IMR-90 (cell line): ENCODE measurements at regions not wholly inside any gene's neighbourhood (a gene's known extent, or its start where the extent isn't known, plus 50 kb on each side); places are given as distances from the start of the nearest gene placed in this dataset.
A peak's percentile ranks its signal among the peaks of the same experiment; 100 is the strongest.

Experiments used
- ATAC-seq: fragments of 200-7000 bp; cut with Tn5 transposase; 2 replicates; pipeline ENCODE4 v1.9.1; 2020; ENCODE audit warnings: low read depth, mild to moderate bottlenecking, moderate library complexity
- BruUV-seq: library from RNA; stranded (reverse); fragments of 400-500 nt; replicated peaks from 2 replicates; lab custom pipeline; 2021; lab: Mats Ljungman, UMichigan
- CTCF ChIA-PET: fragments of 300-600 bp; formaldehyde crosslinking; extraction: SDS; loops from one replicate; lab custom pipeline; 2021; ENCODE audit warnings: antibody characterized with exemption; lab: Yijun Ruan, JAX
- POLR2A ChIA-PET: fragments of 300-600 bp; sonication (Branson Sonifier 250); formaldehyde crosslinking; loops from one replicate; lab custom pipeline; 2022; ENCODE audit warnings: antibody characterized with exemption; ENCODE audit not compliant: unreplicated experiment; lab: Charles Lee
- DNase-seq: peaks from one replicate; pipeline ENCODE4 v3.0.0; 2013
- H2AFZ ChIP-seq: replicated peaks from 2 replicates; pipeline ENCODE3; 2013; ENCODE audit warnings: low read length, mild to moderate bottlenecking; ENCODE audit not compliant: poor library complexity
- H2AK5ac ChIP-seq: 2 replicates; pipeline ENCODE4 v1.6.1; 2013; ENCODE audit warnings: low read depth, low read length, inconsistent platforms
- H2AK9ac ChIP-seq: replicated peaks from 2 replicates; pipeline ENCODE3; 2013; ENCODE audit warnings: mild to moderate bottlenecking, low read depth, low read length, moderate library complexity; ENCODE audit not compliant: poor library complexity
- H2BK120ac ChIP-seq: 2 replicates; pipeline ENCODE4 v1.6.1; 2013; ENCODE audit warnings: low read depth, low read length, inconsistent platforms
- H2BK15ac ChIP-seq: 3 replicates; pipeline ENCODE4 v1.6.1; 2013; ENCODE audit warnings: low read depth, low read length, inconsistent platforms
- H2BK20ac ChIP-seq: 2 replicates; pipeline ENCODE4 v1.6.1; 2013; ENCODE audit warnings: low read depth, mild to moderate bottlenecking, inconsistent platforms, low read length, moderate library complexity
- H2BK5ac ChIP-seq: 2 replicates; pipeline ENCODE4 v1.6.1; 2013; ENCODE audit warnings: mild to moderate bottlenecking, low read depth, low read length, inconsistent platforms; ENCODE audit not compliant: poor library complexity, severe bottlenecking
- H3K14ac ChIP-seq: replicated peaks from 2 replicates; pipeline ENCODE4 v1.6.1; 2013; ENCODE audit warnings: low read depth, low read length, inconsistent platforms
- H3K18ac ChIP-seq: 2 replicates; pipeline ENCODE4 v1.6.1; 2013; ENCODE audit warnings: low read depth, low read length, control low read depth
- H3K23ac ChIP-seq: 2 replicates; pipeline ENCODE4 v1.6.1; 2013; ENCODE audit warnings: low read depth, low read length, inconsistent platforms
- H3K27ac ChIP-seq: 2 replicates; pipeline ENCODE4 v1.5.1; 2013; ENCODE audit warnings: mild to moderate bottlenecking, control low read depth, low read length; ENCODE audit not compliant: insufficient read depth
- H3K27me3 ChIP-seq: 2 replicates; pipeline ENCODE4 v1.6.1; 2013; ENCODE audit warnings: low read length; ENCODE audit not compliant: control insufficient read depth, insufficient read depth
- H3K36me3 ChIP-seq: 2 replicates; pipeline ENCODE4 v1.6.1; 2013; ENCODE audit warnings: low read length, mixed read lengths; ENCODE audit not compliant: control insufficient read depth, insufficient read depth
- H3K4ac ChIP-seq: 2 replicates; pipeline ENCODE4 v1.6.1; 2013; ENCODE audit warnings: low read depth, low read length, inconsistent platforms
- H3K4me1 ChIP-seq: 2 replicates; pipeline ENCODE4 v1.6.1; 2013; ENCODE audit warnings: low read length, mixed read lengths; ENCODE audit not compliant: control insufficient read depth, insufficient read depth
- H3K4me2 ChIP-seq: 2 replicates; pipeline ENCODE4 v1.6.1; 2013; ENCODE audit warnings: low read depth, mild to moderate bottlenecking, control low read depth, low read length, moderate library complexity
- H3K4me3 ChIP-seq: 2 replicates; pipeline ENCODE4 v1.5.1; 2013; ENCODE audit warnings: low read depth, mild to moderate bottlenecking, control low read depth, low read length, moderate library complexity; ENCODE audit not compliant: insufficient read depth
- H3K56ac ChIP-seq: 2 replicates; pipeline ENCODE4 v1.6.1; 2013; ENCODE audit warnings: low read length, inconsistent platforms; ENCODE audit not compliant: insufficient read depth; ENCODE audit errors: extremely low read depth
- H3K79me1 ChIP-seq, 2 experiments: 2 replicates each; pipeline ENCODE4 v1.6.1; 2013; ENCODE audit warnings: low read length in 2 of 2, inconsistent platforms in 1 of 2, low read depth in 1 of 2
- H3K9ac ChIP-seq: 2 replicates; pipeline ENCODE4 v1.6.1; 2013; ENCODE audit warnings: low read depth, low read length, control low read depth
- H3K9me1 ChIP-seq: 2 replicates; pipeline ENCODE4 v1.6.1; 2013; ENCODE audit warnings: low read length, inconsistent platforms; ENCODE audit not compliant: insufficient read depth
- H3K9me3 ChIP-seq: 2 replicates; pipeline ENCODE4 v1.6.1; 2013; ENCODE audit warnings: low read length; ENCODE audit not compliant: control insufficient read depth, insufficient read depth
- H4K20me1 ChIP-seq: 2 replicates; pipeline ENCODE4 v1.6.1; 2013; ENCODE audit warnings: low read length, inconsistent platforms; ENCODE audit not compliant: insufficient read depth
- H4K5ac ChIP-seq: 2 replicates; pipeline ENCODE4 v1.6.1; 2013; ENCODE audit warnings: mild to moderate bottlenecking, low read depth, low read length, control low read depth
- H4K8ac ChIP-seq, 2 experiments: 2 replicates each; pipeline ENCODE4 v1.6.1; 2013; ENCODE audit warnings: low read depth in 2 of 2, low read length in 2 of 2, control low read depth in 1 of 2, inconsistent platforms in 1 of 2
- H4K91ac ChIP-seq: 2 replicates; pipeline ENCODE4 v1.6.1; 2013; ENCODE audit warnings: low read depth, low read length, inconsistent platforms; ENCODE audit not compliant: insufficient read depth
- BHLHE40 ChIP-seq: fragments of 150-350 bp; IDR thresholded peaks from 2 replicates; pipeline ENCODE4 v1.6.1; 2016; ENCODE audit warnings: mild to moderate bottlenecking, low read depth, low read length
- CEBPB ChIP-seq: IDR thresholded peaks from 2 replicates; pipeline ENCODE4 v1.6.1; 2012; ENCODE audit warnings: low read depth, low read length, improper control_type of control experiment
- CHD1 ChIP-seq: IDR thresholded peaks from 2 replicates; pipeline ENCODE4 v1.6.1; 2012; ENCODE audit warnings: low read depth, low read length, improper control_type of control experiment
- MAFK ChIP-seq: IDR thresholded peaks from 2 replicates; pipeline ENCODE4 v1.6.1; 2012; ENCODE audit warnings: low read depth, low read length, improper control_type of control experiment
- MAZ ChIP-seq: IDR thresholded peaks from 2 replicates; pipeline ENCODE4 v1.6.1; 2012; ENCODE audit warnings: low read depth, mild to moderate bottlenecking, low read length, improper control_type of control experiment, moderate library complexity, borderline replicate concordance
- MXI1 ChIP-seq: IDR thresholded peaks from 2 replicates; pipeline ENCODE4 v1.6.1; 2012; ENCODE audit warnings: low read depth, mild to moderate bottlenecking, low read length, moderate library complexity, borderline replicate concordance
- NFE2L2 ChIP-seq: fragments of 150-350 bp; IDR thresholded peaks from 2 replicates; pipeline ENCODE4 v1.6.1; 2016; ENCODE audit warnings: low read depth, mild to moderate bottlenecking, low read length
- POLR2A ChIP-seq: IDR thresholded peaks from 2 replicates; pipeline ENCODE4 v1.6.1; 2012; ENCODE audit warnings: mild to moderate bottlenecking, low read depth, low read length
- RAD21 ChIP-seq: IDR thresholded peaks from 2 replicates; pipeline ENCODE4 v1.6.1; 2012; ENCODE audit warnings: low read length, improper control_type of control experiment
- RCOR1 ChIP-seq: IDR thresholded peaks from 2 replicates; pipeline ENCODE4 v1.6.1; 2012; ENCODE audit warnings: mild to moderate bottlenecking, low read length, improper control_type of control experiment; ENCODE audit not compliant: insufficient replicate concordance
- RFX5 ChIP-seq: IDR thresholded peaks from 2 replicates; pipeline ENCODE4 v1.8.0; 2012; ENCODE audit warnings: low read depth, mild to moderate bottlenecking, low read length, moderate library complexity
- SMC3 ChIP-seq: fragments of 150-350 bp; IDR thresholded peaks from 2 replicates; pipeline ENCODE4 v1.6.1; 2016; ENCODE audit warnings: low read depth, mild to moderate bottlenecking, antibody characterized with exemption, low read length, moderate library complexity
- WGBS, 2 experiments: methylation state at CpG; one replicate each; pipeline versions ENCODE4 v1.1.5 to v1.1.7; 2013; ENCODE audit warnings: missing lambda C conversion rate in 2 of 2; ENCODE audit not compliant: insufficient read length in 1 of 2; ENCODE audit errors: extremely low coverage in 2 of 2; 5-methylcytosine and 5-hydroxymethylcytosine counted together
- dilution Hi-C: fragments of 300-500 bp; cut with HindIII; formaldehyde crosslinking; loops from one replicate; pipeline ENCODE4 v1.14.3; 2018; ENCODE audit warnings: low sequenced_read_pairs; ENCODE audit not compliant: unreplicated experiment
- in situ Hi-C: fragments of 300-500 bp; cut with MboI; formaldehyde crosslinking; loops from 3 replicates; pipeline ENCODE4 v1.14.3; 2019; ENCODE audit warnings: low sequenced_read_pairs, inconsistent platforms, mixed read lengths
- intact Hi-C: fragments of 100-400 bp; cut with micrococcal nuclease; formaldehyde crosslinking; loops from 2 replicates; pipeline ENCODE4 v1.10.0; 2022
- TF ChIP-seq, protein P1 (sequence below): fragments of 150-350 bp; IDR thresholded peaks from 2 replicates; pipeline ENCODE4 v1.6.1; 2017; ENCODE audit warnings: mild to moderate bottlenecking, antibody characterized with exemption, low read length, low read depth
- TF ChIP-seq, protein P2 (sequence below): conservative IDR thresholded peaks from 2 replicates; pipeline ENCODE4 v1.5.1; 2012; ENCODE audit warnings: mild to moderate bottlenecking, low read depth, low read length, improper control_type of control experiment
- TF ChIP-seq, protein P3 (sequence below): fragments of 150-350 bp; IDR thresholded peaks from 2 replicates; pipeline ENCODE4 v1.6.1; 2016; ENCODE audit warnings: low read depth, mild to moderate bottlenecking, low read length, moderate library complexity, borderline replicate concordance

DNA sequence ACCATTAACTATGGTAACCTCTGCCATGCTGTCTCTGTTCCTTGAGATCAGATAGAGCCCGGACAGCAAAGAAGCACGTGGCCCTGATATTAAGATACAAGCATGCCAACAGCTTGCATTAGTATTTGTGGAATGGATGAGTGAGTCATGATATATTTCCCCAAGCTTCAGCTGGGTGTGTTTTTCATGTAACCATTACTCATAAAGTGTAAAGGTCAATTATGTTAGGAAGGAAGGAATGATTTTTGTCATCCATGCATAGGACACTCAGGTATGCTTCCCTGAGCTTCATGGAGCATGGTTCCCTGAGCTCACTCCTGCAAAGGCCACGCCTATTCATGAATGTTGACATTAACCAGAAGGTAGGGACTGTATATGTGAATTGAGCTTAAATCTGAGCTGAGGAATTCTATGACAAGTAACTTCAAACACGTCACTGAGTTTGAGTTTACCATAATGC lies 74.6 kb downstream of the ARL4C start (continued):
- no peak for TF ChIP-seq RFX5

DNA sequence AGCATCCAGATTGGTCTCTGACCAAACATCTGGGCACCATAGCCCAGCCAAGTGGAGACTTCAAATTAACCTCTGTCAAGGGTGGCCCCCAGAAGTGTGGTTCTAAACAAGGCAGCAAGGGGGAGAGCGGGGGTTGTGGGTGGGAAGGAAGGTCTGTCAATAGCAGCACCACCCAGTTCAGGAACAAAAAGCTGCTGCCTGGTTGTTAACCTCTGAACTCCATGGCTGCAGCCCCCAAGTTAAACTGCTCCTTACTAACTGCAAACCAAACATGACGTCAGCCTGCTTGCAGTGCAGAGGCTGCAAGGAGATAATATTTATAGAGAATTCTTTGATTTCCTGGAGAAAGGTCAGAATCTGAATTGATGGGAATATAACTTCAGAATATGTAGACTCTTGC lies 76.5 kb downstream of the ARL4C start:
- in situ Hi-C loops, result no loop called here
- Histone ChIP-seq H3K9me1 (peaks cover 8% of the 10 kb centered on the region; the same call in 1 of the 2 replicates), H3K36me3 (no peaks in the 10 kb centered on the region), H4K91ac (no peak overlapping the region), H2BK20ac (peak overlapping the region; percentile 55; the same call in 1 of the 2 replicates), H3K18ac (0 out of 2 replicates have a peak overlapping the region, but pooled peaks have one; percentile 50), H3K9me3 (no peaks in the 10 kb centered on the region), H2AK5ac (no peak overlapping the region), H3K4ac (peak overlapping the region; percentile 26), H3K56ac (no peak overlapping the region), H3K27ac (no peak overlapping the region), H4K20me1 (no peaks in the 10 kb centered on the region), H3K9ac (no peak overlapping the region), H4K8ac (no peak overlapping the region), H3K79me1 (no peaks in the 10 kb centered on the region), H3K23ac (no peak overlapping the region), H3K4me1 (peaks cover 15% of the 10 kb centered on the region), H2BK120ac (peak overlapping the region; percentile 10; the same call in 1 of the 2 replicates), H2AK9ac (no peak overlapping the region), H3K4me2 (no peak overlapping the region), H2BK15ac (no peak overlapping the region; the same call in 2 of the 3 replicates), H3K14ac (no peak overlapping the region), H2AFZ (no peak overlapping the region), H3K27me3 (no peaks in the 10 kb centered on the region), H2BK5ac (no peak overlapping the region), H3K4me3 (no peak overlapping the region), H4K5ac (no peak overlapping the region)
- no peak for TF ChIP-seq MAZ
- no peak for TF ChIP-seq POLR2A
- TF ChIP-seq BHLHE40, result no peak
- no peak for TF ChIP-seq CEBPB
- no peak for TF ChIP-seq MAFK
- no peak for TF ChIP-seq CHD1
- no peak for TF ChIP-seq SMC3
- TF ChIP-seq NFE2L2, result no peak
- TF ChIP-seq, protein P1, sequence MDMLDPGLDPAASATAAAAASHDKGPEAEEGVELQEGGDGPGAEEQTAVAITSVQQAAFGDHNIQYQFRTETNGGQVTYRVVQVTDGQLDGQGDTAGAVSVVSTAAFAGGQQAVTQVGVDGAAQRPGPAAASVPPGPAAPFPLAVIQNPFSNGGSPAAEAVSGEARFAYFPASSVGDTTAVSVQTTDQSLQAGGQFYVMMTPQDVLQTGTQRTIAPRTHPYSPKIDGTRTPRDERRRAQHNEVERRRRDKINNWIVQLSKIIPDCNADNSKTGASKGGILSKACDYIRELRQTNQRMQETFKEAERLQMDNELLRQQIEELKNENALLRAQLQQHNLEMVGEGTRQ, result no peak
- TF ChIP-seq, protein P2, sequence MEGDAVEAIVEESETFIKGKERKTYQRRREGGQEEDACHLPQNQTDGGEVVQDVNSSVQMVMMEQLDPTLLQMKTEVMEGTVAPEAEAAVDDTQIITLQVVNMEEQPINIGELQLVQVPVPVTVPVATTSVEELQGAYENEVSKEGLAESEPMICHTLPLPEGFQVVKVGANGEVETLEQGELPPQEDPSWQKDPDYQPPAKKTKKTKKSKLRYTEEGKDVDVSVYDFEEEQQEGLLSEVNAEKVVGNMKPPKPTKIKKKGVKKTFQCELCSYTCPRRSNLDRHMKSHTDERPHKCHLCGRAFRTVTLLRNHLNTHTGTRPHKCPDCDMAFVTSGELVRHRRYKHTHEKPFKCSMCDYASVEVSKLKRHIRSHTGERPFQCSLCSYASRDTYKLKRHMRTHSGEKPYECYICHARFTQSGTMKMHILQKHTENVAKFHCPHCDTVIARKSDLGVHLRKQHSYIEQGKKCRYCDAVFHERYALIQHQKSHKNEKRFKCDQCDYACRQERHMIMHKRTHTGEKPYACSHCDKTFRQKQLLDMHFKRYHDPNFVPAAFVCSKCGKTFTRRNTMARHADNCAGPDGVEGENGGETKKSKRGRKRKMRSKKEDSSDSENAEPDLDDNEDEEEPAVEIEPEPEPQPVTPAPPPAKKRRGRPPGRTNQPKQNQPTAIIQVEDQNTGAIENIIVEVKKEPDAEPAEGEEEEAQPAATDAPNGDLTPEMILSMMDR, result no peak
- TF ChIP-seq RAD21, result no peak
- TF ChIP-seq RCOR1, result no peak
- no peak for TF ChIP-seq MXI1
- TF ChIP-seq, protein P3, sequence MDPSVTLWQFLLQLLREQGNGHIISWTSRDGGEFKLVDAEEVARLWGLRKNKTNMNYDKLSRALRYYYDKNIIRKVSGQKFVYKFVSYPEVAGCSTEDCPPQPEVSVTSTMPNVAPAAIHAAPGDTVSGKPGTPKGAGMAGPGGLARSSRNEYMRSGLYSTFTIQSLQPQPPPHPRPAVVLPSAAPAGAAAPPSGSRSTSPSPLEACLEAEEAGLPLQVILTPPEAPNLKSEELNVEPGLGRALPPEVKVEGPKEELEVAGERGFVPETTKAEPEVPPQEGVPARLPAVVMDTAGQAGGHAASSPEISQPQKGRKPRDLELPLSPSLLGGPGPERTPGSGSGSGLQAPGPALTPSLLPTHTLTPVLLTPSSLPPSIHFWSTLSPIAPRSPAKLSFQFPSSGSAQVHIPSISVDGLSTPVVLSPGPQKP, result no peak
- TF ChIP-seq RFX5, result no peak
- peak; percentile 13 for DNase-seq
- BruUV-seq, result no TSS peak
- intact Hi-C loops, result no loop called here
- dilution Hi-C loops, result no loop called here
- no CpG with 5 or more reads among the region's 2 CpGs for WGBS, 2 experiments
- ChIA-PET POLR2A (no interaction called here), CTCF (no interaction called here)
- no peak for ATAC-seq
